Prostate gland (tissue), 2 donors: ENCODE measurements at regions not wholly inside any gene's neighbourhood (a gene's known extent, or its start where the extent isn't known, plus 50 kb on each side); places are given as distances from the start of the nearest gene placed in this dataset.

Experiments
- POLR2A ChIP-seq: fragments of 450-650 bp; IDR thresholded peaks from one replicate; pipeline ENCODE4 v1.6.1; 2016; ENCODE audit warnings: antibody characterized with exemption, mild to moderate bottlenecking
- TF ChIP-seq, protein P1 (sequence below), 4 experiments: fragments of 200-600 bp in 2 of 4; fragments of 450-650 bp in 2 of 4; sonication (generic) in 2 of 4; IDR thresholded peaks; 1 replicate in 3 of 4; 2 replicates in 1 of 4; pipeline ENCODE4 v1.5.1; 2016 to 2019; ENCODE audit warnings: antibody characterized with exemption in 4 of 4, mild to moderate bottlenecking in 2 of 4, moderate library complexity in 2 of 4

DNA sequence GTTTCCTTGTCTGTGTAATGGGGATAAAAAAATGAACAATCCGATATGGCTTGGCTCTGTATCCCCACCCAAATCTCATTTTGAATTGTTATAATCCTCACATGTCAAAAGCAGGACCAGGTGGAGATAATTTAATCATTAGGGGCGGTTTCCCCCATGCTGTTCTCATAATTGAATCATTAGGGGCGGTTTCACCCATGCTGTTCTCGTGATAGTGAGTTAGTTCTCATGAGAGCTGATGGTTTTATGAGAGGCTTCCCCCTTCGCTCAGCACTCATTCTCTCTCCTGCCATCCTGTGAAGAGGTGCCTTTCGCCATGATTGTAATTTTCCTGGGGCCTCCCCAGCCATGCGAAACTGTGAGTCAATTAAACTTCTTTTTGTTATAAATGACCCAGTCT, 633.5 kb downstream of the RAPGEF2 start:
- TF ChIP-seq, protein P1, sequence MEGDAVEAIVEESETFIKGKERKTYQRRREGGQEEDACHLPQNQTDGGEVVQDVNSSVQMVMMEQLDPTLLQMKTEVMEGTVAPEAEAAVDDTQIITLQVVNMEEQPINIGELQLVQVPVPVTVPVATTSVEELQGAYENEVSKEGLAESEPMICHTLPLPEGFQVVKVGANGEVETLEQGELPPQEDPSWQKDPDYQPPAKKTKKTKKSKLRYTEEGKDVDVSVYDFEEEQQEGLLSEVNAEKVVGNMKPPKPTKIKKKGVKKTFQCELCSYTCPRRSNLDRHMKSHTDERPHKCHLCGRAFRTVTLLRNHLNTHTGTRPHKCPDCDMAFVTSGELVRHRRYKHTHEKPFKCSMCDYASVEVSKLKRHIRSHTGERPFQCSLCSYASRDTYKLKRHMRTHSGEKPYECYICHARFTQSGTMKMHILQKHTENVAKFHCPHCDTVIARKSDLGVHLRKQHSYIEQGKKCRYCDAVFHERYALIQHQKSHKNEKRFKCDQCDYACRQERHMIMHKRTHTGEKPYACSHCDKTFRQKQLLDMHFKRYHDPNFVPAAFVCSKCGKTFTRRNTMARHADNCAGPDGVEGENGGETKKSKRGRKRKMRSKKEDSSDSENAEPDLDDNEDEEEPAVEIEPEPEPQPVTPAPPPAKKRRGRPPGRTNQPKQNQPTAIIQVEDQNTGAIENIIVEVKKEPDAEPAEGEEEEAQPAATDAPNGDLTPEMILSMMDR (IDR thresholded peaks at IDR 0.05), result no peak
- no peak for TF ChIP-seq POLR2A
